ENCODE measurements at regions not wholly inside any gene's neighbourhood (a gene's known extent, or its start where the extent isn't known, plus 50 kb on each side); places are given as distances from the start of the nearest gene placed in this dataset.

- no peak for DNase-seq
Observed at GRCh38 chr14:98144964-98145363, 1127.0 kb downstream of the BCL11B start.

GRCh38 chr14:98146416-98146815 is 1125.6 kb downstream of the BCL11B start:
- DNase-seq, result no peak

- no peak for DNase-seq
Observed at GRCh38 chr14:98154254-98154653, 1117.7 kb downstream of the BCL11B start.

DNA sequence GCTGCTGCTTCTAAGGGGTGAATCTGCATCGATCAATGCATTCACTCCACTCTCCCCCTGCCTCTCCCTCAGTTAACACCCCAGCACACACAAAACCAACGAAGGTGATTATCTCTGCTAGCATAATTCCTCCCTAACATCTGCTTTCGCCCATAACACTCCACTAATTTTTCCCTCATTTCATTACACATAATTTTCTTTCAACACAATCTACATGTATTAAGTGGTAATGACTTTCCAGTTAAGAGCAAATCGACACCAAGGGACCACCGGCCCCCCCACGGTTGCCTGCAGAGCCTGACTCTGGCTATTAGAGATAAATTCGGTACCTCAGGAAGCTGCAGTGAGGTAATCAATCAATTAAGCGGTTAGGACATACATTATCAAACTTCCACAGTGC is 1115.6 kb downstream of the BCL11B start:
- DNase-seq, result no peak

GRCh38 chr14:98160901-98161300 is 1111.1 kb downstream of the BCL11B start:
- DNase-seq, result no peak

DNA sequence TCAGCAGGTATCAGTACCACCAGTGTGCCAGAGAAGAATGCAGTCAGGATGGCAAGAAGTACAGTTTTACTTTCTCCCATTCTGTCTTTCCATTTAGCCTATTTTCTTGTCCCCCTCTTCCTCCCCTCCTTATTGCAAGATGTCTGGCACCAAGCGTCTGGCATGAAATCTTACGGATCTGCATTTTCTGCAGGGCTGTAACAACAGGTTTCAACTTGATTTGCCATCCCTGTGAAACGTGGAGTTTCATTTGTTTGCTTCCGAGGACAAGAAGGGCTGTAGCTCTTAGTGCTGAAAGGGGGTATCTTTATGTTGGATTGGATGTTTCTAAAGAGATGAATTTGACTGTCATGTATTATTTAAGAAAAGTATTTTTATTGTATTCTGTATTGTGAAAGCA is 1110.6 kb downstream of the BCL11B start:
- no peak for DNase-seq

- DNase-seq, result no peak
Observed at GRCh38 chr14:98162856-98163805, 1108.9 kb downstream of the BCL11B start.

DNA sequence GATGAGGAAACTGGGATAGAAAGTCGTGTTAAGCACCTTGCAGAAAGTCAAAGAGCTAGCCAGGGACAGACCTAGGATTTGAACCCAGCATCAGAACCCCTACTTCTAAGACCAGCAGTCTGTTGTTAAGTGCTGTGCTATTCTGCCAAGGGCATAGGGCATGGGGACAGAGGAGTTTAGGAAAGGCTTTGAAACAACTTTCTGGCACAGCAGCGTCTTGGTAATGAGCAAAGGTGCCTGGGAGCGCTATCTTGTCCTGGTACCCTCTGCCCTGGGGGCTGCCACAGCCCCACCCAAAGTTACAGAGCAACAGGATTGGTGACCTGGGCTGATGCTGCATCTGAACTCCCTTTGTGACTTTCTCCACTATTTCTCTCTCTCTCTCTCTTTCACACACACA is 1108.1 kb downstream of the BCL11B start:
- DNase-seq, result no peak

GRCh38 chr14:98165976-98166375 is 1106.0 kb downstream of the BCL11B start:
- no peak for DNase-seq

- DNase-seq, result no peak
Observed at GRCh38 chr14:98167275-98167674, 1104.7 kb downstream of the BCL11B start.

- peak; percentile 33 for DNase-seq
Observed at GRCh38 chr14:98167705-98168104, 1104.3 kb downstream of the BCL11B start.

GRCh38 chr14:98168211-98168985 is 1103.6 kb downstream of the BCL11B start:
- DNase-seq, result no peak

DNA sequence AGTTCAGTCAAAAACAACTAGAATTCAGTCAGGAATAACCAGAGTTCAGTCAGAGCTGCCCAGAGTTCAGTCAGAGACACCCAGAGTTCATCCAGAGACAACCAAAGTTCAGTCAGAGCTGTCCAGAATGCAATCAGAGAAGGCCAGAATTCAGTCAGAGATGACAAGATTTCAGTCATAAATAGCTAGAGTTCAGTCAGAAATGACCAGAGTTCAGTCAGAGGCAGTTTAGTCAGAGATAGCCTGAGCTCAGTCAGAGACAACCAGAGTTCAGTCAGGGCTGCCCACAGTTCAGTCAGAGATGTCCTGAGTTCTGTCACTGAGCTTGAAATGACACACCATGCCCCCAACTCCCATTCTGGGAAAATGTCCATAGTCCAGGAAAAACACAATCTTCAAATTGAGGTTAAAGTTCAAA is 1102.8 kb downstream of the BCL11B start:
- DNase-seq, result no peak

DNA sequence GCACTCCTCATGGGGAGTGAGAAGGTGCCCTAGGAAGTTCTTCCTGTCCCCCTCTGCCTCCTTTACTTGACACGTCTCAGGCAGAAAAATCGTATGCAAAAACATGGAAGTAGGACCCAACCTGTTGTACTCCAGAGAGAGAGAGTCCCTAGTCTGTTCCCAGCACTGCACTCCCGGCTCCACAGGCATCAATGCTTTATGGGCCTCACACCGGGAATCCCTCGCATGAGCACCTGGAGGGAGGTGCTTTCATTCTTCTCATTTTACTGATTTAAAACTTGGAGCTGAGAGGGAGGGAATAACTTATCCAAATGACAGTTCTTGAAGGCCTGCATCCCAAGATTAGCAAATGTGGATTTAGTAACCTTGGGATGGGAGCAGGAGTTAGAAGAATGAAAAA is 1101.4 kb downstream of the BCL11B start:
- DNase-seq, result no peak

GRCh38 chr14:98171654-98172053 is 1100.3 kb downstream of the BCL11B start:
- no peak for DNase-seq

GRCh38 chr14:98172243-98172778 is 1099.7 kb downstream of the BCL11B start:
- no peak for DNase-seq

- no peak for DNase-seq
Observed at GRCh38 chr14:98173305-98173704, 1098.7 kb downstream of the BCL11B start.

GRCh38 chr14:98174041-98174440 is 1098.0 kb downstream of the BCL11B start:
- no peak for DNase-seq

- no peak for DNase-seq
Observed at GRCh38 chr14:98175436-98175835, 1096.6 kb downstream of the BCL11B start.

DNA sequence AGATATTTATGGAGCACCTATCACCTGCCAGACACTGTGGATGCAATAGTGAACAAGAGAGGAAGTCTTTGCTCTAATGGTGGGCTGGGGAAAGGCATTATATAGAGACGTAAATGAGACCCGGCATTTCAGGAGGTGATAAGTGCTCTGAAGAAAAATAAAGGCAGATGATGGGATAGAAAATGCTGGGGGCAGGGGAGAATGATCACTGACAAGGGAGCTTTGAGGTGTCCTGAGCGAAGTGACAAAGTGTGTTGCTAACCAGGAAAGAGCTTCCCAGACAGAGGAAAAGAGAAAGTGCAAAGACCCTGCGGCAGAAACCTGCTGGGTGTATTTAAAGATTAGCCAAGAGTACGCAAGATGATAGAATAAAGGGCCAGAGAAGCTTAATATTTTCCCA is 1096.1 kb downstream of the BCL11B start:
- no peak for DNase-seq

GRCh38 chr14:98176892-98177291 is 1095.1 kb downstream of the BCL11B start:
- no peak for DNase-seq

- no peak for DNase-seq
Observed at GRCh38 chr14:98177551-98177950, 1094.4 kb downstream of the BCL11B start.

GRCh38 chr14:98181241-98181640 is 1090.8 kb downstream of the BCL11B start:
- DNase-seq, result no peak

GRCh38 chr14:98181768-98182167 is 1090.2 kb downstream of the BCL11B start:
- no peak for DNase-seq

Data from right hindlimb (tissue), 1 donor.